ENCODE measurements at regions not wholly inside any gene's neighbourhood (a gene's known extent, or its start where the extent isn't known, plus 50 kb on each side); places are given as distances from the start of the nearest gene placed in this dataset.

- TF ChIP-seq PRDM2 (tag by site-specific recombination; IDR thresholded peaks at IDR 0.05; ENCODE audit: borderline replicate concordance) = no peak
- no peak for TF ChIP-seq ZNF624 (tag by site-specific recombination; IDR thresholded peaks at IDR 0.05)
- TF ChIP-seq ZBTB21 (tag by site-specific recombination; IDR thresholded peaks at IDR 0.05) = no peak
- no peak for TF ChIP-seq ZNF146 (tag by site-specific recombination; IDR thresholded peaks at IDR 0.05)
- TF ChIP-seq REST (tag by site-specific recombination; IDR thresholded peaks at IDR 0.05) = no peak
- TF ChIP-seq ZNF585B (tag by site-specific recombination; IDR thresholded peaks at IDR 0.05) = no peak
These were observed 58.7 kb upstream of the ACAN start (continued) for GRCh38 chr15:88744548-88745020.

GRCh38 chr15:88745065-88745464, 58.2 kb upstream of the ACAN start:
- H3K4me3 ChIP-seq (ENCODE audit: low read depth, low read length) = no peak overlapping the region
- ChIA-PET POLR2A (interaction anchor here (0.6 kb wide), 1 partner anchor 35 kb away, joined by 3 read pairs; no protein-coding TSS in a partner anchor), CTCF (no interaction called here)
- TF ChIP-seq PRDM10 (tag by site-specific recombination; IDR thresholded peaks at IDR 0.05) (no peak), ZNF302 (tag by site-specific recombination; IDR thresholded peaks at IDR 0.05; ENCODE audit: low read depth) (no peak), FEZF1 (tag by site-specific recombination; IDR thresholded peaks at IDR 0.05) (0 out of 2 replicates have a peak, but pooled peaks have one; percentile 22), PRDM6 (tag by site-specific recombination; IDR thresholded peaks at IDR 0.05) (peak; percentile 49; the same call in 1 of the 2 replicates), ZNF843 (tag by site-specific recombination; IDR thresholded peaks at IDR 0.05) (0 out of 2 replicates have a peak, but pooled peaks have one; percentile 35), SP7 (tag by site-specific recombination; IDR thresholded peaks at IDR 0.05) (peak; percentile 39; the same call in 1 of the 2 replicates), EGR2 (tag by site-specific recombination; IDR thresholded peaks at IDR 0.05; ENCODE audit: low read depth) (0 out of 2 replicates have a peak, but pooled peaks have one; percentile 21), OSR2 (tag by site-specific recombination; IDR thresholded peaks at IDR 0.05) (peak; percentile 43)
- H3K4me1 ChIP-seq (ENCODE audit: control insufficient read depth, insufficient read depth, low read length) = peaks cover 6% of the 10 kb centered on the region
- H3K36me3 ChIP-seq (ENCODE audit: control insufficient read depth in 2 of 2, insufficient read depth in 1 of 2, low read length in 2 of 2) = no peaks in the 10 kb centered on the region
- H3K9me3 ChIP-seq (ENCODE audit: control insufficient read depth, insufficient read depth, low read depth, low read length) = no peaks in the 10 kb centered on the region
- H3K27ac ChIP-seq (ENCODE audit: extremely low read depth, low read depth, low read length) = no peak overlapping the region

All from HEK293 (cell line).